Lung (tissue), 11 donors: ENCODE measurements at regions not wholly inside any gene's neighbourhood (a gene's known extent, or its start where the extent isn't known, plus 50 kb on each side); places are given as distances from the start of the nearest gene placed in this dataset.
"Not testable (repeated sequence)": the region's sequence is repeated elsewhere in the genome, so short reads cannot be mapped to it uniquely, and the experiment has no call there.

Experiments used
- ATAC-seq: fragments of 200-7000 bp; cut with Tn5 transposase; one replicate; pipeline ENCODE4 v1.9.1; 2020; ENCODE audit warnings: moderate number of reproducible peaks; ENCODE audit not compliant: insufficient read depth, low FRiP score
- DNase-seq, 3 donors: peaks; one replicate each; pipeline ENCODE4 v3.0.0-alpha.2; 2013 to 2017
- H3K27ac ChIP-seq, 2 donors: one replicate each; pipeline ENCODE4 v1.5.1; 2013; ENCODE audit warnings: mild to moderate bottlenecking in 2 of 2, moderate library complexity in 2 of 2, control low read depth in 1 of 2, inconsistent platforms in 1 of 2, low read depth in 1 of 2, low read length in 1 of 2
- H3K27me3 ChIP-seq, 3 donors: one replicate each; pipeline ENCODE4 v1.5.1; 2013; ENCODE audit warnings: low read length in 2 of 3; ENCODE audit not compliant: control insufficient read depth in 3 of 3, insufficient read depth in 3 of 3
- H3K36me3 ChIP-seq, 4 donors: one replicate each; pipeline ENCODE4 v1.5.1; 2013; ENCODE audit warnings: low read length in 4 of 4, mild to moderate bottlenecking in 1 of 4, moderate library complexity in 1 of 4; ENCODE audit not compliant: control insufficient read depth in 4 of 4, insufficient read depth in 4 of 4
- H3K4me1 ChIP-seq, 5 donors: one replicate each; pipeline ENCODE4 v1.5.1; 2013; ENCODE audit warnings: low read length in 5 of 5, mild to moderate bottlenecking in 2 of 5, moderate library complexity in 1 of 5; ENCODE audit not compliant: control insufficient read depth in 5 of 5, insufficient read depth in 5 of 5
- H3K4me3 ChIP-seq: one replicate; pipeline ENCODE4 v1.5.1; 2013; ENCODE audit warnings: mild to moderate bottlenecking, control low read depth, moderate library complexity
- H3K9ac ChIP-seq, 2 donors: one replicate each; pipeline ENCODE4 v1.5.1; 2013; ENCODE audit warnings: low read length in 2 of 2, control low read depth in 1 of 2; ENCODE audit not compliant: insufficient read depth in 1 of 2
- H3K9me3 ChIP-seq, 4 donors: one replicate each; pipeline ENCODE4 v1.5.1; 2013; ENCODE audit warnings: low read length in 3 of 4, mild to moderate bottlenecking in 1 of 4, moderate library complexity in 1 of 4; ENCODE audit not compliant: control insufficient read depth in 4 of 4, insufficient read depth in 3 of 4
- WGBS, 2 donors: extraction: QIAGEN DNeasy Blood & Tissue Kit; methylation state at CpG; one replicate each; pipeline ENCODE4 v1.1.7; 2013; 5-methylcytosine and 5-hydroxymethylcytosine counted together
- TF ChIP-seq, protein P1 (sequence below): IDR thresholded peaks from 2 replicates; pipeline ENCODE4 v1.5.1; 2012; ENCODE audit warnings: mild to moderate bottlenecking; ENCODE audit errors: control extremely low read depth, extremely low read depth
- donor health status: control.
- donor health status: control.
- donor health status: Bipolar disorder and iron deficiency.
- donor health status: healthy.
- donor health status: DM: yes; HTN: yes; CAD: no.

DNA sequence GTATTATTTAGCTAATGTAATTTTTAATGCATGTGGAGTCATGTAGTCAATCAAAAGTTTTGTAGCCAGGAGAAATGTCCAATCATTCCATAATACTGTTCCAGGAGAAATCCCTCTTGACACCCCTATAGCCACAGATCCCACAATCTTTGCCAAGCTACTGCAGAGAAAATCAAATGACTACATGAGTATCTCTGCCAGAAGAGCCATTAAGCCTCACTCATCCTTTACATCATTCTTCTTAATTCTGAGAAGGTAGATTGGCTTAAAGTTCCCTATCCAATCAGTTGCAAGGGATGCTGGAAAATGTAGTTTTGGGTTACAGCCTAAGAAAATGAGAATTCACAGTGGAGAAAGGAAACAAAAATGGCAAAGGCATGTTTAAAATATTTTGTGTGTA lies 502.1 kb downstream of the ZBBX start:
- TF ChIP-seq, protein P1, sequence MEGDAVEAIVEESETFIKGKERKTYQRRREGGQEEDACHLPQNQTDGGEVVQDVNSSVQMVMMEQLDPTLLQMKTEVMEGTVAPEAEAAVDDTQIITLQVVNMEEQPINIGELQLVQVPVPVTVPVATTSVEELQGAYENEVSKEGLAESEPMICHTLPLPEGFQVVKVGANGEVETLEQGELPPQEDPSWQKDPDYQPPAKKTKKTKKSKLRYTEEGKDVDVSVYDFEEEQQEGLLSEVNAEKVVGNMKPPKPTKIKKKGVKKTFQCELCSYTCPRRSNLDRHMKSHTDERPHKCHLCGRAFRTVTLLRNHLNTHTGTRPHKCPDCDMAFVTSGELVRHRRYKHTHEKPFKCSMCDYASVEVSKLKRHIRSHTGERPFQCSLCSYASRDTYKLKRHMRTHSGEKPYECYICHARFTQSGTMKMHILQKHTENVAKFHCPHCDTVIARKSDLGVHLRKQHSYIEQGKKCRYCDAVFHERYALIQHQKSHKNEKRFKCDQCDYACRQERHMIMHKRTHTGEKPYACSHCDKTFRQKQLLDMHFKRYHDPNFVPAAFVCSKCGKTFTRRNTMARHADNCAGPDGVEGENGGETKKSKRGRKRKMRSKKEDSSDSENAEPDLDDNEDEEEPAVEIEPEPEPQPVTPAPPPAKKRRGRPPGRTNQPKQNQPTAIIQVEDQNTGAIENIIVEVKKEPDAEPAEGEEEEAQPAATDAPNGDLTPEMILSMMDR: no peak

DNA sequence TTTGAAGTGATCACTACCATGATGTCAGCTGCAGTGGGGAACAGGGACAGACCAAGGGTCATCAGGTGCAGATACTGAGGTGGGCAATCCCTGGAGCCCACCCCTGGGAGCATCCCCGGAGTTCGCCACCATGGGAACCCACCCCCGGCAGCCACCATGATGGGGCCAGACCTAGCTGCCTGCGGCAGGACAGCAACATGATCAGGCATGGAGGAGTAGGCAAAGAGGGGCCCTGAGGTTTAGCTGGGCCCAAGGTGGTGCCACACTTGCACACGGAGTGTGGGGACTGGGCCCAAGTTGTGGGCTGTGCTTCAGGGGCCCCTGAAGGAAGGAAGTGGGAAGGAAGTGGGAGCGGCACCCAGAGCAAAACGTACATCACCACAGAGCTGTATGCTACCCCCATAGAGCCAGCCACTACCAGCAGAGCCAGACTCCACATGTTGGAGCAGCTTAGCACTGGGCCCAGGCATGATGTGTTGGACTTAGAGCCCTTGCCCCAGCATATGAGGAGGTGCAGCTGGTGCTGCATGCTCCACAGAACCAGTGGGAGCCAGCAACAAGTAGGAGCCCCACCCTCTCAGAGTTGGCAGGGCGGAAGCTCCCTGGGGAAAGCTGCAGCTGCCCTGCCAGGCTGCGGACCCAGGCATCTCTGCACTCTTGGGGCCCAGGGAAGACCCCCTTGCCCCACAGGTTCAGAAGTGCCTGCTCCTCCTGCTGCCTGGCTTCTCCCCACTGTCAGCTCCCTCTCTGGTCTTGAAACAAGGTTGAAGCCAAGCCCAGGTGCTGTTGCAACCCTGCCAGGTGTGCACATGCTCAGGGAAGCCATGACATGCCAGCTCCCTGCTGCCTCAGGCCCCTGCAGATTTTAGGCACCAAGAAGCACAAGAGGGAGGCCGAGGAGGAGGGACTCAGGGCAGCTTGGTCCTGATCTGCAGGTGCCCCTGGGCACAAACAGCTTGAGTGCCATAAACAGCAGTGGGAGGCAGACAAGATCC lies 515.3 kb downstream of the ZBBX start:
- no peaks in the 10 kb centered on the region for H3K36me3 ChIP-seq
- ATAC-seq: no peak
- H3K9ac ChIP-seq: no peak overlapping the region
- H3K27ac ChIP-seq: no peak overlapping the region
- TF ChIP-seq, protein P1: no peak
- H3K27me3 ChIP-seq: no peaks in the 10 kb centered on the region
- WGBS, 2 donors: 81 to 87% methylated on average over 10 of the region's 10 CpGs
- no peak for DNase-seq
- no peaks in the 10 kb centered on the region for H3K4me1 ChIP-seq
- H3K4me3 ChIP-seq: no peak overlapping the region
- peaks cover 0 to 18% (median 1%) of the 10 kb centered on the region in 4 donors for H3K9me3 ChIP-seq

More for the DNA sequence above, 502.1 kb downstream of the ZBBX start:
- Histone ChIP-seq H3K36me3 (no peaks in the 10 kb centered on the region), H3K27ac (no peak overlapping the region), H3K4me1 (no peaks in the 10 kb centered on the region), H3K27me3 (no peaks in the 10 kb centered on the region), H3K9me3 (no peaks in the 10 kb centered on the region), H3K4me3 (no peak overlapping the region), H3K9ac (no peak overlapping the region)
- DNase-seq (no peak), ATAC-seq (no peak)

DNA sequence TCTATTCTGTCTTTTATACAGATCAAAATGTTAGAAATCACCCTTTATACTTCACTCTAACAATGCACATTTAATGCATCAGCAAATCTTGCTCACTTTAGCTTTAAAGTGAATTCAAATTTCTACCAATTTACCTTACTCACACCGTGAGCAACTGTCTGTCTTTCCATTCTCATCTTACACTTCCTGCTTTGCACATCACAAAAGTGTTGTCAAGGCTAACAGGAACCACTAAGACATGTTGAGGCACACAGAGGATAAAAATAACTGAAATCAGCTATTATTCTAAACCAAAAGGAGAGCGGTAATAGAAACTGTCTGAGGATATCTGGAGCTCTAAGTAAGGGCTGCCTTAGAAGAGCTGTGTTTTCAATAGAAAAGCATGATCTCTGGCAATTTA lies 519.9 kb downstream of the ZBBX start:
- Histone ChIP-seq H3K4me3 (no peak overlapping the region), H3K9ac (no peak overlapping the region), H3K36me3 (no peaks in the 10 kb centered on the region), H3K27me3 (no peaks in the 10 kb centered on the region), H3K4me1 (no peaks in the 10 kb centered on the region), H3K9me3 (peaks cover 0 to 9% (median 0%) of the 10 kb centered on the region in 4 donors), H3K27ac (no peak overlapping the region)
- DNase-seq (no peak), ATAC-seq (no peak)
- TF ChIP-seq, protein P1: no peak
- 81 to 83% methylated on average over 2 of the region's 2 CpGs for WGBS, 2 donors

DNA sequence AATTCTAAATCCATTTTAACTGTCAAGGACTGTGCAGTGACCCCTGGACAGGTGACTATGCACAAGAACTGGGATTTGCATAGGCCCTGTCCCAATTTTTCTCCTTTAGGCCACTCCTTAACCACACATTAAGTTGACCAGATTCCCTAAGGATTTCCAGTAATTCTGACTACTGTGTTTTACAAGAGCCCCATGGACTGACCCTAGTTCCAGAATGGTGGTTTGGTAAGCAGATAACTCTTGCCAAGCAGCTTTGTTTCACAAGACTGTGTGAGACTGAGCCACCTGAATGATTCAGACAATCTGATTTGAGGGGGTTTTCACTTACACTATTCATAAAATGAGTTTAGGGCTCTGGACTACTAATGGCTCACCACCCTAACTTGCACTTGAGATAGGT lies 535.8 kb downstream of the ZBBX start:
- TF ChIP-seq, protein P1: no peak
- H3K4me1 ChIP-seq: no peaks in the 10 kb centered on the region
- no peak for ATAC-seq
- no peak overlapping the region for H3K4me3 ChIP-seq
- peaks cover 0 to 6% (median 0%) of the 10 kb centered on the region in 4 donors for H3K9me3 ChIP-seq
- no peak overlapping the region for H3K27ac ChIP-seq
- DNase-seq: no peak
- no peaks in the 10 kb centered on the region for H3K36me3 ChIP-seq
- H3K9ac ChIP-seq: no peak overlapping the region
- no peaks in the 10 kb centered on the region for H3K27me3 ChIP-seq

DNA sequence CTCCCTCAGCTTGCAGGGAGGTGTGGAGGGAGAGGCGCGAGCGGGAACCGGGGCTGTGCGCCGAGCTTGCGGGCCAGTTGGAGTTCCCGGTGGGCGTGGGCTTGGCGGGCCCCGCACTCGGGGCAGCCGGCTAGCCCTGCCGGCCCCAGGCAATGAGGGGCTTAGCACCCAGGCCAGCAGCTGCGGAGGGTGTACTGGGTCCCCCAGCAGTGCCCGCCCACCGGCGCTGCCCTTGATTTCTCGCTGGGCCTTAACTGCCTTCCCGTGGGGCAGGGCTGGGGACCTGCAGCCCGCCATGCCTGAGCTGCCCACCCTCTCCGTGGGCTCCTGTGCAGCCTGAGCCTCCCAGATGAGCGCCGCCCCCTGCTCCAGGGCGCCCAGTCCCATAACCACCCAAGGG lies 537.3 kb downstream of the ZBBX start:
- ATAC-seq, DNase-seq, H3K36me3 ChIP-seq, H3K4me3 ChIP-seq, H3K4me1 ChIP-seq, H3K27me3 ChIP-seq, H3K9me3 ChIP-seq, H3K27ac ChIP-seq, H3K9ac ChIP-seq: not testable (repeated sequence)
- 91 to 96% methylated on average over 25 of the region's 25 CpGs for whole genome bisulfite sequencing, 2 donors
